ENCODE measurements at regions not wholly inside any gene's neighbourhood (a gene's known extent, or its start where the extent isn't known, plus 50 kb on each side); places are given as distances from the start of the nearest gene placed in this dataset.

GRCh38 chr10:10623958-10624566, 393.6 kb upstream of the CELF2 start:
- TF ChIP-seq POLR2A (IDR thresholded peaks at IDR 0.05; ENCODE audit: low read depth, low read length) (no peak), CTCF (IDR thresholded peaks at IDR 0.05; ENCODE audit: extremely low read depth in 1 of 2, insufficient read depth in 1 of 2, low read depth in 1 of 2, low read length in 2 of 2) (no peak), EZH2 (IDR thresholded peaks at IDR 0.05; ENCODE audit: borderline replicate concordance, low read depth, low read length, severe bottlenecking) (no peak), JUN (IDR thresholded peaks at IDR 0.05; ENCODE audit: borderline replicate concordance, insufficient read depth, insufficient read length, low read depth) (no peak), POLR2AphosphoS5 (IDR thresholded peaks at IDR 0.05; ENCODE audit: insufficient read depth, low read depth, low read length) (no peak), FOS (IDR thresholded peaks at IDR 0.05; ENCODE audit: borderline replicate concordance, insufficient read depth, low read length) (no peak), MAX (IDR thresholded peaks at IDR 0.05; ENCODE audit: insufficient read depth, insufficient read length) (no peak), MYC (IDR thresholded peaks at IDR 0.05; ENCODE audit: low read depth, low read length) (no peak), GATA2 (IDR thresholded peaks at IDR 0.05; ENCODE audit: insufficient read depth, insufficient read length, low read depth, low read length) (no peak)

All from endothelial cell of umbilical vein (primary cell).